IMR-90 (cell line): ENCODE measurements at regions not wholly inside any gene's neighbourhood (a gene's known extent, or its start where the extent isn't known, plus 50 kb on each side); places are given as distances from the start of the nearest gene placed in this dataset.
"Not testable (repeated sequence)": the region's sequence is repeated elsewhere in the genome, so short reads cannot be mapped to it uniquely, and the experiment has no call there.

ENCODE experiments used
- ATAC-seq: fragments of 200-7000 bp; cut with Tn5 transposase; 2 replicates; pipeline ENCODE4 v1.9.1; 2020; ENCODE audit warnings: low read depth, mild to moderate bottlenecking, moderate library complexity
- BruUV-seq: library from RNA; stranded (reverse); fragments of 400-500 nt; replicated peaks from 2 replicates; lab custom pipeline; 2021; lab: Mats Ljungman, UMichigan
- CTCF ChIA-PET: fragments of 300-600 bp; formaldehyde crosslinking; extraction: SDS; loops from one replicate; lab custom pipeline; 2021; ENCODE audit warnings: antibody characterized with exemption; lab: Yijun Ruan, JAX
- POLR2A ChIA-PET: fragments of 300-600 bp; sonication (Branson Sonifier 250); formaldehyde crosslinking; loops from one replicate; lab custom pipeline; 2022; ENCODE audit warnings: antibody characterized with exemption; ENCODE audit not compliant: unreplicated experiment; lab: Charles Lee
- DNase-seq: peaks from one replicate; pipeline ENCODE4 v3.0.0; 2013
- H2AFZ ChIP-seq: replicated peaks from 2 replicates; pipeline ENCODE3; 2013; ENCODE audit warnings: low read length, mild to moderate bottlenecking; ENCODE audit not compliant: poor library complexity
- H2AK5ac ChIP-seq: 2 replicates; pipeline ENCODE4 v1.6.1; 2013; ENCODE audit warnings: low read depth, low read length, inconsistent platforms
- H2AK9ac ChIP-seq: replicated peaks from 2 replicates; pipeline ENCODE3; 2013; ENCODE audit warnings: mild to moderate bottlenecking, low read depth, low read length, moderate library complexity; ENCODE audit not compliant: poor library complexity
- H2BK120ac ChIP-seq: 2 replicates; pipeline ENCODE4 v1.6.1; 2013; ENCODE audit warnings: low read depth, low read length, inconsistent platforms
- H2BK15ac ChIP-seq: 3 replicates; pipeline ENCODE4 v1.6.1; 2013; ENCODE audit warnings: low read depth, low read length, inconsistent platforms
- H2BK20ac ChIP-seq: 2 replicates; pipeline ENCODE4 v1.6.1; 2013; ENCODE audit warnings: low read depth, mild to moderate bottlenecking, inconsistent platforms, low read length, moderate library complexity
- H2BK5ac ChIP-seq: 2 replicates; pipeline ENCODE4 v1.6.1; 2013; ENCODE audit warnings: mild to moderate bottlenecking, low read depth, low read length, inconsistent platforms; ENCODE audit not compliant: poor library complexity, severe bottlenecking
- H3K14ac ChIP-seq: replicated peaks from 2 replicates; pipeline ENCODE4 v1.6.1; 2013; ENCODE audit warnings: low read depth, low read length, inconsistent platforms
- H3K18ac ChIP-seq: 2 replicates; pipeline ENCODE4 v1.6.1; 2013; ENCODE audit warnings: low read depth, low read length, control low read depth
- H3K23ac ChIP-seq: 2 replicates; pipeline ENCODE4 v1.6.1; 2013; ENCODE audit warnings: low read depth, low read length, inconsistent platforms
- H3K27ac ChIP-seq: 2 replicates; pipeline ENCODE4 v1.5.1; 2013; ENCODE audit warnings: mild to moderate bottlenecking, control low read depth, low read length; ENCODE audit not compliant: insufficient read depth
- H3K27me3 ChIP-seq: 2 replicates; pipeline ENCODE4 v1.6.1; 2013; ENCODE audit warnings: low read length; ENCODE audit not compliant: control insufficient read depth, insufficient read depth
- H3K36me3 ChIP-seq: 2 replicates; pipeline ENCODE4 v1.6.1; 2013; ENCODE audit warnings: low read length, mixed read lengths; ENCODE audit not compliant: control insufficient read depth, insufficient read depth
- H3K4ac ChIP-seq: 2 replicates; pipeline ENCODE4 v1.6.1; 2013; ENCODE audit warnings: low read depth, low read length, inconsistent platforms
- H3K4me1 ChIP-seq: 2 replicates; pipeline ENCODE4 v1.6.1; 2013; ENCODE audit warnings: low read length, mixed read lengths; ENCODE audit not compliant: control insufficient read depth, insufficient read depth
- H3K4me2 ChIP-seq: 2 replicates; pipeline ENCODE4 v1.6.1; 2013; ENCODE audit warnings: low read depth, mild to moderate bottlenecking, control low read depth, low read length, moderate library complexity
- H3K4me3 ChIP-seq: 2 replicates; pipeline ENCODE4 v1.5.1; 2013; ENCODE audit warnings: low read depth, mild to moderate bottlenecking, control low read depth, low read length, moderate library complexity; ENCODE audit not compliant: insufficient read depth
- H3K56ac ChIP-seq: 2 replicates; pipeline ENCODE4 v1.6.1; 2013; ENCODE audit warnings: low read length, inconsistent platforms; ENCODE audit not compliant: insufficient read depth; ENCODE audit errors: extremely low read depth
- H3K79me1 ChIP-seq, 2 experiments: 2 replicates each; pipeline ENCODE4 v1.6.1; 2013; ENCODE audit warnings: low read length in 2 of 2, inconsistent platforms in 1 of 2, low read depth in 1 of 2
- H3K9ac ChIP-seq: 2 replicates; pipeline ENCODE4 v1.6.1; 2013; ENCODE audit warnings: low read depth, low read length, control low read depth
- H3K9me1 ChIP-seq: 2 replicates; pipeline ENCODE4 v1.6.1; 2013; ENCODE audit warnings: low read length, inconsistent platforms; ENCODE audit not compliant: insufficient read depth
- H3K9me3 ChIP-seq: 2 replicates; pipeline ENCODE4 v1.6.1; 2013; ENCODE audit warnings: low read length; ENCODE audit not compliant: control insufficient read depth, insufficient read depth
- H4K20me1 ChIP-seq: 2 replicates; pipeline ENCODE4 v1.6.1; 2013; ENCODE audit warnings: low read length, inconsistent platforms; ENCODE audit not compliant: insufficient read depth
- H4K5ac ChIP-seq: 2 replicates; pipeline ENCODE4 v1.6.1; 2013; ENCODE audit warnings: mild to moderate bottlenecking, low read depth, low read length, control low read depth
- H4K8ac ChIP-seq, 2 experiments: 2 replicates each; pipeline ENCODE4 v1.6.1; 2013; ENCODE audit warnings: low read depth in 2 of 2, low read length in 2 of 2, control low read depth in 1 of 2, inconsistent platforms in 1 of 2
- H4K91ac ChIP-seq: 2 replicates; pipeline ENCODE4 v1.6.1; 2013; ENCODE audit warnings: low read depth, low read length, inconsistent platforms; ENCODE audit not compliant: insufficient read depth
- WGBS, 2 experiments: methylation state at CpG; one replicate each; pipeline versions ENCODE4 v1.1.5 to v1.1.7; 2013; ENCODE audit warnings: missing lambda C conversion rate in 2 of 2; ENCODE audit not compliant: insufficient read length in 1 of 2; ENCODE audit errors: extremely low coverage in 2 of 2; 5-methylcytosine and 5-hydroxymethylcytosine counted together
- dilution Hi-C: fragments of 300-500 bp; cut with HindIII; formaldehyde crosslinking; loops from one replicate; pipeline ENCODE4 v1.14.3; 2018; ENCODE audit warnings: low sequenced_read_pairs; ENCODE audit not compliant: unreplicated experiment
- in situ Hi-C: fragments of 300-500 bp; cut with MboI; formaldehyde crosslinking; loops from 3 replicates; pipeline ENCODE4 v1.14.3; 2019; ENCODE audit warnings: low sequenced_read_pairs, inconsistent platforms, mixed read lengths
- intact Hi-C: fragments of 100-400 bp; cut with micrococcal nuclease; formaldehyde crosslinking; loops from 2 replicates; pipeline ENCODE4 v1.10.0; 2022

GRCh38 chr9:38242151-38242550 lies 150.4 kb upstream of the ALDH1B1 start:
- H3K4me2 ChIP-seq, H4K5ac ChIP-seq, intact Hi-C loops, H3K36me3 ChIP-seq, BruUV-seq, H3K56ac ChIP-seq, H3K14ac ChIP-seq, H3K79me1 ChIP-seq, POLR2A ChIA-PET, H4K8ac ChIP-seq, ATAC-seq, DNase-seq, H3K9me1 ChIP-seq, H2AFZ ChIP-seq, in situ Hi-C loops, H2BK20ac ChIP-seq, H3K18ac ChIP-seq, H2BK15ac ChIP-seq, H2BK5ac ChIP-seq, H4K91ac ChIP-seq, H3K9me3 ChIP-seq, H3K27ac ChIP-seq, H2BK120ac ChIP-seq, H2AK9ac ChIP-seq, H3K4me3 ChIP-seq, H3K4me1 ChIP-seq, H3K9ac ChIP-seq, CTCF ChIA-PET, H4K20me1 ChIP-seq, H3K4ac ChIP-seq, H2AK5ac ChIP-seq, dilution Hi-C loops, H3K23ac ChIP-seq: not testable (repeated sequence)
- WGBS, 2 experiments = 93% methylated on average over 3 of the region's 30 CpGs; no CpG with 5 or more reads in 1 of the 2 experiments
- H3K27me3 ChIP-seq = peaks cover 18% of the 10 kb centered on the region
